Neural cell (in vitro differentiated cells): ENCODE measurements at regions not wholly inside any gene's neighbourhood (a gene's known extent, or its start where the extent isn't known, plus 50 kb on each side); places are given as distances from the start of the nearest gene placed in this dataset.

Experiments
- EP300 ChIP-seq: fragments of 450-650 bp; conservative IDR thresholded peaks from 2 replicates; pipeline ENCODE4 v1.6.1; 2014; ENCODE audit warnings: antibody characterized with exemption, mild to moderate bottlenecking, moderate library complexity; ENCODE audit not compliant: poor library complexity, severe bottlenecking
- EZH2 ChIP-seq: fragments of 200-600, 300-800 bp; shearing (Covaris generic), sonication (generic); IDR thresholded peaks from 2 replicates; pipeline ENCODE4 v1.6.1; 2014; ENCODE audit warnings: antibody characterized with exemption, low read length, borderline replicate concordance, mild to moderate bottlenecking; ENCODE audit not compliant: insufficient read depth, poor library complexity, severe bottlenecking
- MXI1 ChIP-seq: fragments of 450-650 bp; conservative IDR thresholded peaks from 2 replicates; pipeline ENCODE4 v1.6.1; 2014; ENCODE audit warnings: antibody characterized with exemption, mild to moderate bottlenecking; ENCODE audit not compliant: poor library complexity, severe bottlenecking
- POLR2AphosphoS5 ChIP-seq: IDR thresholded peaks from 2 replicates; pipeline ENCODE4 v1.6.1; 2012
- RAD21 ChIP-seq: fragments of 450-650 bp; conservative IDR thresholded peaks from 2 replicates; pipeline ENCODE4 v1.6.1; 2014; ENCODE audit warnings: antibody characterized with exemption, mild to moderate bottlenecking, moderate library complexity
- SMC3 ChIP-seq: fragments of 450-650 bp; conservative IDR thresholded peaks from 2 replicates; pipeline ENCODE4 v1.6.1; 2014; ENCODE audit warnings: antibody characterized with exemption, mild to moderate bottlenecking, moderate library complexity; ENCODE audit not compliant: poor library complexity
- TAF1 ChIP-seq: IDR thresholded peaks from 2 replicates; pipeline ENCODE4 v1.6.1; 2012; ENCODE audit warnings: low read depth
- TF ChIP-seq, protein P1 (sequence below): fragments of 450-650 bp; IDR thresholded peaks from 2 replicates; pipeline ENCODE4 v1.5.1; 2014; ENCODE audit warnings: antibody characterized with exemption, mild to moderate bottlenecking, moderate library complexity; ENCODE audit not compliant: poor library complexity, severe bottlenecking
- TF ChIP-seq, protein P2 (sequence below): IDR thresholded peaks from 2 replicates; pipeline ENCODE4 v1.6.1; 2012; ENCODE audit warnings: borderline replicate concordance

DNA sequence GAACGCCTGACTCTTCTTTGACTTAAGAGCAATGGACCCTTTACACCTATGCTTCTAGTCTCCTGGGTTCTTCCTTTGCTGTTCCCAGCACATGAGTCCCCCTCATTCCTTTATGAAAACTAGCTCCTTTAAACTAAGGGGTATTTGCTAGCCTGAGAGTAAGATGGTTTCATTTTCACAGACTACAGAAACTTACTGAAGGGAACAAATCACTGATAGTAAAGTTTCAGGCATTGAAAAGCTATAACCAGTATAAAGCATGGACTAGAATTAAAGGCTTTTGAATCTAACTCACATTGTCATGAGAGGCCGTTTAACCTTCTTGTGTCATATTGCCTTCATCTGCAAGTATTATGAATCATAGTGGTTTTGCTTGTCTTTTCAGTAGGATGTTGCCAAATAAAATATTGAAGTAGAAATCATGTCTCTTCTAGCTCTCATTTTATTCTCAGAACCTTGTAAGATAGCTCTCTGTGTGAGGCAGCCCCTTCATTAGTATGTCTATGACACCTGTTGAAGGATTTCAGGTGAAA is 765.9 kb downstream of the NR2F2 start:
- no peak for TF ChIP-seq EP300
- TF ChIP-seq, protein P1, sequence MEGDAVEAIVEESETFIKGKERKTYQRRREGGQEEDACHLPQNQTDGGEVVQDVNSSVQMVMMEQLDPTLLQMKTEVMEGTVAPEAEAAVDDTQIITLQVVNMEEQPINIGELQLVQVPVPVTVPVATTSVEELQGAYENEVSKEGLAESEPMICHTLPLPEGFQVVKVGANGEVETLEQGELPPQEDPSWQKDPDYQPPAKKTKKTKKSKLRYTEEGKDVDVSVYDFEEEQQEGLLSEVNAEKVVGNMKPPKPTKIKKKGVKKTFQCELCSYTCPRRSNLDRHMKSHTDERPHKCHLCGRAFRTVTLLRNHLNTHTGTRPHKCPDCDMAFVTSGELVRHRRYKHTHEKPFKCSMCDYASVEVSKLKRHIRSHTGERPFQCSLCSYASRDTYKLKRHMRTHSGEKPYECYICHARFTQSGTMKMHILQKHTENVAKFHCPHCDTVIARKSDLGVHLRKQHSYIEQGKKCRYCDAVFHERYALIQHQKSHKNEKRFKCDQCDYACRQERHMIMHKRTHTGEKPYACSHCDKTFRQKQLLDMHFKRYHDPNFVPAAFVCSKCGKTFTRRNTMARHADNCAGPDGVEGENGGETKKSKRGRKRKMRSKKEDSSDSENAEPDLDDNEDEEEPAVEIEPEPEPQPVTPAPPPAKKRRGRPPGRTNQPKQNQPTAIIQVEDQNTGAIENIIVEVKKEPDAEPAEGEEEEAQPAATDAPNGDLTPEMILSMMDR: no peak
- no peak for TF ChIP-seq MXI1
- TF ChIP-seq TAF1: no peak
- TF ChIP-seq, protein P2, sequence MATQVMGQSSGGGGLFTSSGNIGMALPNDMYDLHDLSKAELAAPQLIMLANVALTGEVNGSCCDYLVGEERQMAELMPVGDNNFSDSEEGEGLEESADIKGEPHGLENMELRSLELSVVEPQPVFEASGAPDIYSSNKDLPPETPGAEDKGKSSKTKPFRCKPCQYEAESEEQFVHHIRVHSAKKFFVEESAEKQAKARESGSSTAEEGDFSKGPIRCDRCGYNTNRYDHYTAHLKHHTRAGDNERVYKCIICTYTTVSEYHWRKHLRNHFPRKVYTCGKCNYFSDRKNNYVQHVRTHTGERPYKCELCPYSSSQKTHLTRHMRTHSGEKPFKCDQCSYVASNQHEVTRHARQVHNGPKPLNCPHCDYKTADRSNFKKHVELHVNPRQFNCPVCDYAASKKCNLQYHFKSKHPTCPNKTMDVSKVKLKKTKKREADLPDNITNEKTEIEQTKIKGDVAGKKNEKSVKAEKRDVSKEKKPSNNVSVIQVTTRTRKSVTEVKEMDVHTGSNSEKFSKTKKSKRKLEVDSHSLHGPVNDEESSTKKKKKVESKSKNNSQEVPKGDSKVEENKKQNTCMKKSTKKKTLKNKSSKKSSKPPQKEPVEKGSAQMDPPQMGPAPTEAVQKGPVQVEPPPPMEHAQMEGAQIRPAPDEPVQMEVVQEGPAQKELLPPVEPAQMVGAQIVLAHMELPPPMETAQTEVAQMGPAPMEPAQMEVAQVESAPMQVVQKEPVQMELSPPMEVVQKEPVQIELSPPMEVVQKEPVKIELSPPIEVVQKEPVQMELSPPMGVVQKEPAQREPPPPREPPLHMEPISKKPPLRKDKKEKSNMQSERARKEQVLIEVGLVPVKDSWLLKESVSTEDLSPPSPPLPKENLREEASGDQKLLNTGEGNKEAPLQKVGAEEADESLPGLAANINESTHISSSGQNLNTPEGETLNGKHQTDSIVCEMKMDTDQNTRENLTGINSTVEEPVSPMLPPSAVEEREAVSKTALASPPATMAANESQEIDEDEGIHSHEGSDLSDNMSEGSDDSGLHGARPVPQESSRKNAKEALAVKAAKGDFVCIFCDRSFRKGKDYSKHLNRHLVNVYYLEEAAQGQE: no peak
- TF ChIP-seq POLR2AphosphoS5: no peak
- TF ChIP-seq EZH2: no peak
- TF ChIP-seq RAD21: no peak
- no peak for TF ChIP-seq SMC3
